Activated CD4-positive, CD25-positive, alpha-beta regulatory T cell (primary cell): ENCODE measurements at regions not wholly inside any gene's neighbourhood (a gene's known extent, or its start where the extent isn't known, plus 50 kb on each side); places are given as distances from the start of the nearest gene placed in this dataset.

Experiments used
- DNase-seq, 4 experiments: peaks; one replicate each; lab custom pipeline; 2025; lab: John Stamatoyannopoulos, UW

DNA sequence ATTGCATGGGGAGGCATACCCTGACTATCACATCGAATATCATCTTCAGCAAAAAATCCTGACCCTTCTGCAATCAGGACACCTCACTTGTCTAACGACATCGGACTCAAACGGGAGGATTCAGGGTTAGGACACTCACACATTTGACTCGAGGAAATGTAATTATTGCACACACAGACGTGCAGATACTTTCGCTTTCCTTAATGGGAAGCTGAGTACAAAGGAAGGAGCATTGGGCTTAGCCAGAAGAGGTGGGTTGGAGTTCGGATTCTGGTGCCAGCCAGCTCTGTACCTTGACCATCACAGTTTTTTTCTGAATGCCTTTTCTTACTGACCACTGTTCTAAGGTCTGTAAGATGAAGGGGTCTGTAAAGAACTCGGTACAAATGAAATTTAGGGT lies 260.4 kb downstream of the GALC start:
- DNase-seq, result no peak

DNA sequence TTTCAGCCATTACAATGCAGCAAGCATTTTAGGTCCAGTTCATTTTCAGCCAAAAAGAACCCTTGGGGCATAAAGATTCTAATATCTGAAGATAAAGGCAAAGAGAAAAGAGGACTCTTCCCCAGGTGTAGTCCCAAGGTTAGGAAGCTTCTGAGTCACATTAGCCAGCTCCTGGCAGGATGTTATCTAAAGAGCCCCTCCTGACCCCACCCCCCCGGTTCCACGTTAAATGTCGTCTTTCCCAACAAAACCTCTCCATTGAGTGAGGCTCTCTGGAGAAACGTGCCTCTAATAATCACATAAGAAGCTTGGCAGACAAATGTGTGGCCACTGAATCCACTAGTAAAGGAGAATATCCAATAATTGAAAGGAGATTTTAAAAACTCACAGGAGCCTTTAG lies 267.7 kb downstream of the GALC start:
- no peak for DNase-seq

DNA sequence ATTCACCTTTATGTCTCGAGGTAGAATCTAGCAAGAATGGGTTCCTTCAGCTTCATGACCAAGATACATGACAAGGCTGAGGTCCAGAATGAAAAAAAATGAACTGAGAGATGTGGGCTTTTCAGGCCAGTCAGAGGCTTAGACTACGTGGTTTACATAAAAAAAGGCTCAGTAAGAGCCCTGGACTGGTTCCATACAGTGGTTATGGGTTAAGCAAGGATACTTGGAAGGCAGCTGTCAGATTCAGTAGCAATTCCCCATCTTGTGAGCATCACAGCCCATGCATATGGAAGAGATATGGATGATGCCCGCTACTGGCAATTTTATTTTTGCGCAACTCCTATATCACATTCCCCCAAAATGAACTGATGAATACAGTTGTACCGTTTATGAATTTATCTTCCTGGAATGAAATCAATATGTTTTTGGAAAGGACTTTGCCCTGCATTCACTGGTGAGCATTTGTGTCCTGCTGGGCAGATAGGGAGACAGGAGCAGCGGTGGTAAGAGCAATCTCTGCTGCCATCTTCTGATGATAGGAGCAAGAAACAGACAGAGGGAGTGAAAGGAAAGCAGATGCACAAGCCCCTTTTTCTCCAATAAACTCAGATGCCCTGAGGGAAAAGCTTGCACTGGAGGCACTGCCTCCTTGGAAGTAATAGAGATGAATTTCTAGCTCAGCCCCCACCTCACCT lies 280.4 kb downstream of the GALC start:
- DNase-seq, result no peak

DNA sequence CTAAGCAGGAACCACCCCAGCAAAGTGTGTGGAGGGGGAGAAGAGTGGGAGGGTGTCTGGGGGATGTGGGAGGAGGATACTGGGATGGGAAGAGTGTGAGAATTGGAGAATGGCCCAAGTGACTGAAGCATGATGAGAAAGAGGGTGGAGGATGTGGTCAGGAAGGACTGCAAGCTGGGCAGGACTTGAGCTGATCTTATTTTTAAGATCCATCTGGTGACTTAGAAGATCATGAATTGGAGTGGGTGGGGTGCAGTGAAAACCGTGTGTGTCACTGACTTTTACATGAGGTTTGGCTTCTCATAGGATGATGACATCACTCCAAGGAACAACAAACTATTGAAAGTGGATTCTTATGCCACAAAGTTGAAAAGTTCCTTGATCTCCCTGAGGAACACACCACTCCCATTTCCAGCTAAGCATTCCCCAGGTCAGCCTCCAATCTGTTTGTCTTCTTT lies 287.5 kb downstream of the GALC start:
- DNase-seq, result no peak

DNA sequence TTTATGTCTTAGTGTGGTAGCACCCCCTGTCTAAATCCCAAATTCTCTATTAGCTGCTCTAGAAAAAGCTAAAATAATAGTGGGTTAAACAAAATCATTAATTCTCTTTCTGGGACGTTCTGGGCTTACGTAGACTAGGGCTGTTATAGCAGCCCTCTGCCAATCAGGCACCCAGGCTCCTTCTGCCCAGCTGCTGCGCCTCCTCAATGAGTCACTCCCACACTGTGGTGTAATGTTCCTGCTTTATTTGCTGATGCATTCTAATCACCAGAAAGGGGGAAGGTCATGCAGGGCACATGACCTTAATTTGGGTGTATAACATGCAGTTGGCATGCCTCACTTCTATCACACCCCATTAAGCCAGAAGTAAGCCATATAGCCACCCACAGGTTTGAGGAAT lies 294.5 kb downstream of the GALC start:
- no peak for DNase-seq

DNA sequence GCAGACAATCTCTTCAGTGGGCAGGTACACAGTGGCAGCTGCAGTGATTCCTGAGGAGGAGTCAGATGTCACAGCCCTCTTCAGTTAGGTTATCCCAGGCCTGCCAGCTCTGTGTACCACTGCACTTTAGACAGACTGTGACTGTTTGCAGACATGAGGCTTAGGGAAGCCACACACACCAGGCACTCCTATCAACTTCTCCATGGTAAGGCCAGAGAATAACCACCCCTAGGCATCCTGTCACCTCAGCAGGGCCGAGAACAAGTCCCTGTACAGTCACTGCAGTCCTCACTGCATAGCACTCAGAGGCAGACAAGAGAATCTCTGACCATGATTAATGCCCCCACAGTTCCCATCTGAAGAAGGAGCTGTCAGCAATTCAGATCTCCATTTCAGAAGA lies 296.5 kb downstream of the GALC start:
- no peak for DNase-seq

DNA sequence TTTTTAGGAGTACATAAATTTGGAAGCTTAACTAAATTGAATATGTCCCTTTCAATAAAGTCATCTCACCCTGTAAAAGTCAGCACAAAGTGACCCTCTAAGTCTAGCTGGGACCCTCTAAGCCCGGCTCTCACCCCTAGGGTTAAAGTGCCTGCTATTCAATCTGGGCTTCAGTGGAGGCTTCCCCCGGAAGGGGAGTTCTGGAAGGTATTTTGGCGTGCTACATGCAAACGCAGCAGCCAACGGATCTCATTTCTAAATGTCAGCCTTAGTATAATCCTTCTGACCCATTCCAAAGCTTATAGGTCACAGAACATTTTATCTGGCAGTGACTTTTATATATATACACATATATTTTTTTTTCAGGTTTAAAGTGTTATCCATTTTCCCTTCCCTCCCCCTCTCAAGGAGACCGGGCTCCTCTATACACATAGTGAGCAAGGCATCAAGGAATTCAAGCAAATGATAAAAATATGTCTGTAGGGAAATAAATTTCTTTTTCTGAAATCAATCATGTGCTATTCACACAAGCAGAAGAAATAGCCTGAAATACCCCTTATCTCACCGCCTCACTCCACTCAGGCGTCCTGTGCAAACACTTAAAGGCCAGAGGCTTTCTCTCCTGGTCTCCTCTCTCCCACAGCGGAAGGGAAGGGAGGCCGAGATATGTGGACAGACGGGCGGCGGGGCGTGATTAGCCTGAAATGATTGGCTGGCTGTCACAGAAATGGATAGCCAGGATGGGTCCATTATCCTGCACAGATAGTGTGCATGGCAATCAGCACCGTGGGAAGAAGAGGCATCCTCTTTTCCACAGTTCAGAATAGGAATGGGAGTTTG lies 301.7 kb downstream of the GALC start:
- DNase-seq, result no peak

DNA sequence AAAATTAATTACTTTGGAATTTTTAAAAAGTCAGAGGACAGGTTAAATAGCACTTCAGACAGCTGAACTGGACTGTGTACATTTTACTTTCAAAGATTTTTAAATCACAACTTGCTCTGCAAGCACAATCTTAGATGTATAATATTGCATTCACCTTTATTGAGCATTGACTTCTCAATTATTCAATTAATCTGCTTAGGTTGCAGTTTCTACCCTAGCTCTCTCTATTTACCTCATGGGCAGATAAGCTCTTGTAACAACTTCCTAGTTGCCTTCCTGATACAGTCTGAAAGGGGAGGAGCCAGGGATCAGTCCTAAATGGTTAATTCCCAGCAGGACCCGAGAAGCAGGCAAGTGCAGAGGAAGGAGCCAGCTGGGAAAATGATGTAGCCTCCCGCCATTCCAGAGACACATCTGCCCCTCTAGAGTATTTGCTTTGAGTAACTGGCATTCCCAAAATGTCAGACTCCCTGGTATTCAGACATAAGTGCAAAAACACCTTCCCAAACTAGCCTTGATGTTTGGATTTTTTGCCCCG lies 302.8 kb downstream of the GALC start:
- DNase-seq, result no peak

DNA sequence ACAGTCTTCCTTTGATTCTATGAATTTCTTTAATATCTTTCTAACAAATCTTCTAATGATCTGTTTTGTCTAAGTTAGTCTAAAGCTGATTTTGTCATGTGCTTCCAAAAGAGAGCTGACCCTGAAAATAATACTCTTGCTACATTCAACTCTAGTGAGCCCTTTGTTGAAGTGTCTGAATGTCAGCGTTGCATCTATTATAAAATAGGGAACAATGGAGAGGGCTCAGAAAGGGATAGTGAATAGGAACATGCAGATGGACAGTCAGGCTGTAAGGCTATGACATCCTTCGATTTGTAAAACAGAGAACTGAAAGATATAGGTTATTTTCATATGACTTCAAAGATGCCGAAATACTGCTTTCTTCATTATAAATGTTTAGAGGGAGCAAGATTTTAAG lies 304.5 kb downstream of the GALC start:
- no peak for DNase-seq

DNA sequence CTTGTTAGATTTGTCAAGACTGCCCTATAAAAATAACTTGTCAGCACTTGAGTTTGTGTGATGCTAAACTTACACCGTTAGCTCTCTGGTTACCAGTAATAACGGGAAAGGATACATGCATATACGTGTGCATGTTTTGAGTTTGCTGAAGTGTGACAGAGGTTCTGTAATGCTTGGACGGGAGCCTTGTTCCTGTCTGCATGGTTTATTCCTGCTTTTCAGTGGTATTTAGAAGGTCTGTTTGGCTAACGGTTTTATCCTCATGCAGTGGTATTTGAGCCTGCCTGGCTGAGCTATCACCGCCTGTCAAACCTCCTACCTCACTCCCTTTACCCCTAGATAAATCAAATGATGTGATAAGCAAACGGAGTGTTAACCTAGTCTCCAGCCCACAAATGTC lies 305.6 kb downstream of the GALC start:
- DNase-seq, result no peak

DNA sequence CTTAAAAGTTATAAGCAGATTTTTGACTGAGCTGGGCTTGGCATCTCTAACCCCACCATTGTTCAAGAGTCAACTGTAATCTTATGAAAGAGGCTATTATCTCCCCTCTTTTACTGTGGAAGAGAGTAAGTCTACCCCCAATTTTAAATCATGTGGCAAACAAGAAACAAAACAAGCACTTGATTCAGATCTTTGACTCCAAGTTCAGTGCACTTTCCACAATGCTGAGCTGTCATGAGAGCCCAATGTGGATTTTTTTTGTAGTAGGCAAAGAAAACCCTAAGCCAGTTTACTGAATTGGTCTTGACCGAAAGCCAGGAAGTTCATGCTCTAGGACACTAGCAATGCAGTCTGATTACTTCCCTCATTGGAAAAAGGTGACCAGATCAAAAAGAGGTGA lies 306.2 kb downstream of the GALC start:
- DNase-seq, result no peak

DNA sequence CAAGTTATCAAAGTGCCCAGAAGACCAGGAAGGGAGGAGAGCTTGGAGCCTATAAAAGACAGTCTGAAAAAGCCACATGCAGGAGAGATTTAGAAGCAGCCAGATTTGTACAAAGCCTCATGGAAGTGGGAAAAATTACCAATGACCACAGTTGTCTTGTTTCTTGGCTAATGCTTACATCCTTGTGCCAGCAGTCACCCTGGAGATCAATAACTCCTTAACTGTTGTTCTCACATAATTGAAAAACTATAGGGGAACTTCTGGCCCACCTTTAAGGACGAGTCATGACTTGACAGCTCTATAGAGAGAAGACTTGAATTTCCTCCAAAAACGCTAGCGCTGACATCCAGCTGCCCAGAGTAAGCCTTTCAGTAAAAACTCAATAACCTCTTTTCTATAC lies 313.1 kb downstream of the GALC start:
- no peak for DNase-seq

DNA sequence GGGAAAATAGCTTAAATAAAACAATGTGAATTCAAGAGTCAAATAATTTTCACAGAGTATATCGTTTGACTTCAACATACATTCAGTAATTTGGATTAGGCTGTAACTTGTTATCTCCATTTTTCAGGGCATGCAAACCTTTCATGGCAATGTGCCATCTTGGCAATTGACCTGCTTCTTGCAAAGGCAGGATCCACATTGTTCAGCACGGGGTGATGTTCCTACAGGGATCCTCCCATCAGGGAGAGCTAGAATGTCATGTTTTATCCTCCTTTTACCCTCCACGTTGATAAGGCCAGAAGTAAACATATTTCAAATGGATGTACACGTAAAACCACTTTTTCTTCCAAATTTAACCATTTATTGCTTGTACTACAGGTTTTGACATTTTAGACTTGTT lies 314.4 kb downstream of the GALC start:
- DNase-seq, result no peak

DNA sequence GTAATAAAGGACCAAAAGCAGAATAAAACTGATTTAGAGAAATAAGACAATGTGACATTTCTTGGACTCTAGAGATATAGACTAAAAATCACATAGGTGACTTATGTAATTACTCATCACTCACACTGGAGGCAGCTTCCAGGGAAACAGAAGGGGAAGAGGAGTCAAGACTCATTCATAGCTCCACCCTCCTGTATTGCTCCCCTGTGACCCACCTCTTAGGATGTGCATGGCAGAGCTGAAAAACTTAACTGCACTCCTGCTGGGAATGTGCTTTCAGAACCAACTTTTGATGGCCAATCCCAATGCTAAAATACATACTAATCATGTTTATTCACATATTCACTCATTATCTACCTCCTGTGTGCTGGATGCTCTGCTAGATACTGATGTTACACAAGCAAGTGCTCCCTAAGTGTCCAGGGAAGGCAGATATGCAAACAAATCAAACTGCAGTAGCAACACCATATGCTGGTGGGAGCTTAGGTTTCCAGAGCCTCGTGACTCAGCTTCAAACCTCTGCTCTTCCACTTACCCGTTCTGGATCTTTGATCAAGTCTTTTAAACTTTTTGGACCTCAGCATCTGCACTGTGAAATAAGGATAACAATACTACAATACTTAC lies 316.1 kb downstream of the GALC start:
- no peak for DNase-seq

DNA sequence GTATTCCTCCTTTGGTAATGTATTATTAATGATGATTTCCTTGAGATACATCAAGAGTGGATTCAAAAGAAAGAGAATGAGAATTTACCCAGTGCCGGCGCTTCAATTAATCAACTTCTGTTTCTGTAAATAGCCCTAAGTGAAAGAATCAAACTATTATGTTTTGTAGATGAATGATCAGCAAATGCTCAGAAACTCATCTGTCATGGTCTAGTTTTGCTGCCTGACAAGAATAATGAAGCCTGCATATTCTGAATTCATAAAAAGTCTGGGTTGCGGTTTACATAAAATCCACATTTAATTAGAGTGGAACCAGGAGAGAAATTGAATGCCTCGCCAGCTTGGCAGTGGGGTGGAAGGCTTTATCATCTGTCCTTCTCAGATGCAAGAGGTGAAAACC lies 325.3 kb downstream of the GALC start:
- DNase-seq, result no peak

DNA sequence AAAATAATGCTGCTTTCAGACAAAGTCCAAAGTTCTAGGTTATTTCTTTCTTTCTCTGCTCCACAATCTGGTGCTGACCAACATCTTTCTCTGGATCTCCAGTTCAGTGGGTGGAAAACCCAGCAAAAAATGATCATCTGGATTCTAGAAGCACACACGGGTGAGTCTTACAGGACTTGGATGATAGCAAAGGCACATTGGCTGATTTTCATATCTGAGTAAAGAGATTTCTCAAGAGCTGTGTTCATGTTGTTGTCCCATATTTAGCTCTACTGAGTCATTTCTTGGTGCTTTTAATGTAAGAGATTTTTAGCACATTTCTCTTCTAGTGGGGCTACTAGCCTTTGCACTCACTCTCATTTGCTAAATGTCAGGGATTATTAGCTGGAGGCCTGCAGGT lies 336.7 kb downstream of the GALC start:
- DNase-seq, result no peak

DNA sequence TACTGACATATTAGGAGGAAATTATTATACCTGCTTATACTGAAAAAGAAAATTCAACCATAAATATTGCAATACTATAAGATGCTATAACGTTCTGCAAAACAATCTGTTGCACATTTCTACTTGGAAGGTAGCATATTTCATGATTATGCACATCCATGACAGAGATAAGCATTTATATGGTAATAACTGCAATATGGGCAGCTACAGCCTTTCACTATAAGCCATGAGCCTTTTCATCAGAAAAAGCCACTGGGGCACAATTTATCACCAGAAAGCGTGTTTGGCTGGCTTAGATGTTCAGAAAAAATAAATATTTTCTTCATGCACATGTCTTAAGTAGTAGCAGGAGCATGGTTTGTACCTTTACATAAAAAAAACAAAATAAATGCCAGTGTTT lies 340.7 kb downstream of the GALC start:
- no peak for DNase-seq

DNA sequence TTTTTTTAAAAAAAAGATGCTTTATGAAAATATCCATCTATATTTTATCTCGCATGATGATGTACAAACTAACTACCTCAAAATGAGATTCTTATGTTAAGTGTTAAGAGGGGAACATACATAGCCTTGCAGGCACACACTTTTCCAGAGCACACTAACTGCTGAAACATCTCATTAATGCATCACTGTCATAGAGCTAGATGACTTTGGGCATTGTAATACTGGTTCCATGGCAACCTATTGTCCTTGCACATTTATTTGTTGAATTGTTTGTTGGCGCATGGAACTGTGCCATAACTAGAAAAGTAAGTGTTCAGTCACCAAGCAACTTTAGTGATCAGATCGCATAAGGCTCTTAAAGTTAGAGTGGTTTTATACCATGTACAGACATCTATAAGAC lies 348.3 kb downstream of the GALC start:
- DNase-seq, result no peak

DNA sequence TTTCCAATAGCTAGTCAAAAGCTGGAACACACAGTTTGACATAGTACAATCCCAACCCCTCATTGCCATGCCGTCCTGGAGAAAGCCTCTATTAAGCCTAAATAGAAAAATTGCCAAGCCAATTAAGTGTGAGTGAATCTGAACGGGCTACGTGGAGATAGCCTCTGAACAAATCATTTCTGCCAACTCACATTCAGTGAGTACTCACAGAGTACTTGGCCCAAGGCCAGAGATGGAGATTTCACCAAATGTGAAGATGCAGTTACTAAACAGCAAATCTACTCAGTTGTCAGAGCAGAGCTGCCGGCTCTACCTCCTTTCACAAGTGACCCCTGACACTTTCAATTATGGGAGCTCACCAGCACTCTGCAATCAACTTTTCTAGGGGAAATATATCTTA lies 350.0 kb downstream of the GALC start:
- no peak for DNase-seq

DNA sequence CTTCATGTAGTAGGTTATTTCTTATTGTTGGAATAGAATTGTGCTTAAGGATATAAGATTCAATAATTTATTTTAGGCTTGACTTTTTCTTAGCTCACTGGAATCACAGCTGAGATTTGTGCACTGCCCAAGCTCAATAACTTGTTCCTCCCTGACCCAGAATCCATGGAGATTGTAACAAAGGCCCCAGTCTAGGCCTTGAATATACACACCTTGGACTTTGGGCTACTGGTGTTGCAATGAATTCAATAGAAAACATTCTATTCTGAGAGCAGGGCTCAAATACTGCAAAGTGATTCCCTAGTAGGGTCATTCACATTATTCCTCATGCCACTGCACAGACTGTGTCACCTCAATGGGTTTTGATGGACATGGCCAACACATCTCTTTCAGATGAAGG lies 352.4 kb downstream of the GALC start:
- DNase-seq, result no peak

DNA sequence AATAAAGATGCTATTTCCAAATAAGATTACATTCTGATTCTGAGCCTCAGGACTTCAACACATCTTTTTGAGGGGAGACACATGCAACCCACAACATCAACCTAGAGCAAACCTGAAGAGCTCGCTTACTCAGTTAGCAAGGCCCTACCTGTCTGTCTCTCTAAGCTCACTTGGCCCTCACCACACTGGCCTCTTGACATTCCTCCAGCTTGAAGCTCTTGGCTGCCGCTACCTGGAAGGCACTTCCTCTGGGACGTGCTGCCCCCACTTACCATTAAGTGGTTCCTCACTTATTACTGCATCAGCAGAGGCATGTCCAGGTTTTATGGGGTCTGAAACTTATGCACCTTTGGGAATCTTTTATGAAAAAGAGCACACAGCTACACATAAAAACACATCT lies 354.8 kb downstream of the GALC start:
- no peak for DNase-seq

DNA sequence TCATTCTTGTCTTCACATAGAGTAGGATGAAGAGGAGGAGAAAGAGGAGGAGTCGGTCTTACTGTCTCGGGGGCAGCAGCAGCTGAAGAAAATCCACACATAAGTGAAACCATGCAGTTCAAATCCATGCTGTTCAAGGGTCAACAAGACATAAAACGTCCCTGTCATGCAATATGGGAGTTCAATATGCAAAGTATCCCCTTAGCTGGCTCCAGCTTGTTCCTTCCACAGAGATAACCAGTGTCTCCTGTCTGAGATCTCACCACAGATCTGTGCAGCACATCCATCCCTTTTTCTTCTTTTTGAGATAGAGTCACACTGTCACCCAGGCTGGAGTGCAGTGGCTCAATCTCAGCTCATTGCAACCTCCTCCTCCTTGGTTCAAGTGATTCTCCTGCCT lies 357.5 kb downstream of the GALC start:
- DNase-seq, result no peak

DNA sequence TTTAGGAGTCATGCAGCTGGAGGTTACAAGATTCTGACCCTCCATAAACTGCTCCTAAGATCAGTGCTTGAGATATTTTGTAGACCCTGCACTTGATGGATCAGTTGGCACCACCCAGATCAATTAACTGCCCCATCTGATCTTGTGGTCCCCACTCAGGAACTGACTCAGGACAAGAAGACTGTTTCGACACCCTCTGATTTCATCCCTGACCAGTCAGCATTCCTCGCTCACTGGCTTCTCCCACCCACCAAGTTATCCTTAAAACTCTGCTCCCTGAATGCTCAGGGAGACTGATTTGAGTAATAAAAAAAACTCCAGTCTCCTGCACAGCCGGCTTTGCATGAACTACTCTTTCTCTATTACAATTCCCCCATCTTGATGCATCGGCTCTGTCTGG lies 360.2 kb downstream of the GALC start:
- DNase-seq, result no peak
